ENCODE measurements at regions not wholly inside any gene's neighbourhood (a gene's known extent, or its start where the extent isn't known, plus 50 kb on each side); places are given as distances from the start of the nearest gene placed in this dataset.

- intact Hi-C loops (cut with micrococcal nuclease): no loop called here
- 0% methylated on average over 5 of the region's 5 CpGs for WGBS (ENCODE audit: insufficient coverage, low coverage, missing lambda C conversion rate)
- Histone ChIP-seq H3K27ac (ENCODE audit: extremely low read depth, low read depth, low read length) (no peak overlapping the region), H2AFZ (ENCODE audit: low read depth, low read length) (no peak overlapping the region), H3K9ac (ENCODE audit: insufficient read depth in 1 of 2, low read depth in 2 of 2, low read length in 2 of 2) (no peak overlapping the region), H3K4me3 (no peak overlapping the region), H3K79me2 (ENCODE audit: control insufficient read depth, insufficient read depth, low read length) (no peaks in the 10 kb centered on the region), H3K9me3 (replicated peaks; ENCODE audit: control insufficient read depth, insufficient read depth, low read depth, low read length) (no peaks in the 10 kb centered on the region), H3K36me3 (ENCODE audit: control insufficient read depth, insufficient read depth, low read length) (no peaks in the 10 kb centered on the region), H3K4me1 (replicated peaks in 1 of 2; ENCODE audit: control insufficient read depth in 2 of 2, insufficient read depth in 2 of 2, low read length in 2 of 2) (no peaks in the 10 kb centered on the region), H3K4me2 (ENCODE audit: insufficient read depth, low read length) (no peak overlapping the region), H3K9me1 (ENCODE audit: control insufficient read depth, insufficient read depth, low read length) (no peaks in the 10 kb centered on the region), H4K20me1 (replicated peaks; ENCODE audit: control insufficient read depth, insufficient read depth, low read length) (no peaks in the 10 kb centered on the region), H3K27me3 (ENCODE audit: control insufficient read depth in 2 of 2, insufficient read depth in 2 of 2, low read length in 2 of 2) (no peaks in the 10 kb centered on the region)
- ChIA-PET POLR2A (interaction anchor here (0.6 kb wide), 1 partner anchor 1439 kb away, joined by 3 read pairs; no protein-coding TSS in a partner anchor), CTCF (ENCODE audit: low intra/inter-chr PET ratio) (no interaction called here)
- no peak for TF ChIP-seq TCF7L2 (IDR thresholded peaks at IDR 0.05; ENCODE audit: low read depth, low read length)
- no peak for TF ChIP-seq ZSCAN32 (CRISPR knock-in tag; IDR thresholded peaks at IDR 0.05)
- no peak for TF ChIP-seq PRMT5 (CRISPR knock-in tag; IDR thresholded peaks at IDR 0.05)
- ATAC-seq: no peak
- no TSS peak for BruUV-seq (replicated peaks)
- DNase-seq (ENCODE audit: extremely low read depth in 1 of 4, low spot score in 3 of 4): no peak
- in situ Hi-C loops (cut with MboI): no loop called here
- no peak for FAIRE-seq
These were observed 286.3 kb upstream of the LYPLAL1 start for GRCh38 chr1:218887141-218887925.

DNA sequence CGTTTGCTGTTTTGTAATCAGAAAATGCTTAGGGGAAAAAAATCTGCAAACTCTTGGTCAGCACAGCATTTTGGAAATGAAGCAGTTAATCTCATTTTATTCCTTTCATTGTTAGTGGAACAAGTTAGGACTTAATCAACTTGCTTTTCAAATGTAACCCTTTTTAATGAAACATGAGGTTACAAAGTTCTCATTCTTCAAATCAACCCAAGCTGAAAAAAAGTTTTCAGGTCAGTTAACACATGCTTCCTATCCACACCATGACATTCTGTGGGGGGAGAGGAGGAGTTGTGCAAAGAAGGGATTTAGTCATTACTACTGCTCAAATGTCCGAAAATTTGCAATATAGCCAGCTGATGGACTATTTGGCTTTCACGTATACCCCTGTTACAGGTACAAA lies 283.2 kb upstream of the LYPLAL1 start:
- H4K20me1 ChIP-seq (replicated peaks; ENCODE audit: control insufficient read depth, insufficient read depth, low read length): no peaks in the 10 kb centered on the region
- intact Hi-C loops (cut with micrococcal nuclease): no loop called here
- no peaks in the 10 kb centered on the region for H3K9me1 ChIP-seq (ENCODE audit: control insufficient read depth, insufficient read depth, low read length)
- no TSS peak for BruUV-seq (replicated peaks)
- H3K4me1 ChIP-seq (replicated peaks in 1 of 2; ENCODE audit: control insufficient read depth in 2 of 2, insufficient read depth in 2 of 2, low read length in 2 of 2): no peaks in the 10 kb centered on the region
- no peak overlapping the region for H3K4me2 ChIP-seq (ENCODE audit: insufficient read depth, low read length)
- in situ Hi-C loops (cut with MboI): no loop called here
- DNase-seq (ENCODE audit: extremely low read depth in 1 of 4, low spot score in 3 of 4): no peak
- ChIA-PET CTCF (ENCODE audit: low intra/inter-chr PET ratio) (no interaction called here), POLR2A (no interaction called here)
- 0% methylated on average over 3 of the region's 3 CpGs for WGBS (ENCODE audit: insufficient coverage, low coverage, missing lambda C conversion rate)
- H2AFZ ChIP-seq (ENCODE audit: low read depth, low read length): no peak overlapping the region
- H3K9me3 ChIP-seq (replicated peaks; ENCODE audit: control insufficient read depth, insufficient read depth, low read depth, low read length): no peaks in the 10 kb centered on the region
- H3K4me3 ChIP-seq: no peak overlapping the region
- FAIRE-seq: no peak
- no peak for ATAC-seq
- H3K79me2 ChIP-seq (ENCODE audit: control insufficient read depth, insufficient read depth, low read length): no peaks in the 10 kb centered on the region
- H3K36me3 ChIP-seq (ENCODE audit: control insufficient read depth, insufficient read depth, low read length): no peaks in the 10 kb centered on the region
- H3K27me3 ChIP-seq (ENCODE audit: control insufficient read depth in 2 of 2, insufficient read depth in 2 of 2, low read length in 2 of 2): no peaks in the 10 kb centered on the region
- no peak overlapping the region for H3K27ac ChIP-seq (ENCODE audit: extremely low read depth, low read depth, low read length)
- H3K9ac ChIP-seq (ENCODE audit: insufficient read depth in 1 of 2, low read depth in 2 of 2, low read length in 2 of 2): no peak overlapping the region
- TF ChIP-seq, protein P1, sequence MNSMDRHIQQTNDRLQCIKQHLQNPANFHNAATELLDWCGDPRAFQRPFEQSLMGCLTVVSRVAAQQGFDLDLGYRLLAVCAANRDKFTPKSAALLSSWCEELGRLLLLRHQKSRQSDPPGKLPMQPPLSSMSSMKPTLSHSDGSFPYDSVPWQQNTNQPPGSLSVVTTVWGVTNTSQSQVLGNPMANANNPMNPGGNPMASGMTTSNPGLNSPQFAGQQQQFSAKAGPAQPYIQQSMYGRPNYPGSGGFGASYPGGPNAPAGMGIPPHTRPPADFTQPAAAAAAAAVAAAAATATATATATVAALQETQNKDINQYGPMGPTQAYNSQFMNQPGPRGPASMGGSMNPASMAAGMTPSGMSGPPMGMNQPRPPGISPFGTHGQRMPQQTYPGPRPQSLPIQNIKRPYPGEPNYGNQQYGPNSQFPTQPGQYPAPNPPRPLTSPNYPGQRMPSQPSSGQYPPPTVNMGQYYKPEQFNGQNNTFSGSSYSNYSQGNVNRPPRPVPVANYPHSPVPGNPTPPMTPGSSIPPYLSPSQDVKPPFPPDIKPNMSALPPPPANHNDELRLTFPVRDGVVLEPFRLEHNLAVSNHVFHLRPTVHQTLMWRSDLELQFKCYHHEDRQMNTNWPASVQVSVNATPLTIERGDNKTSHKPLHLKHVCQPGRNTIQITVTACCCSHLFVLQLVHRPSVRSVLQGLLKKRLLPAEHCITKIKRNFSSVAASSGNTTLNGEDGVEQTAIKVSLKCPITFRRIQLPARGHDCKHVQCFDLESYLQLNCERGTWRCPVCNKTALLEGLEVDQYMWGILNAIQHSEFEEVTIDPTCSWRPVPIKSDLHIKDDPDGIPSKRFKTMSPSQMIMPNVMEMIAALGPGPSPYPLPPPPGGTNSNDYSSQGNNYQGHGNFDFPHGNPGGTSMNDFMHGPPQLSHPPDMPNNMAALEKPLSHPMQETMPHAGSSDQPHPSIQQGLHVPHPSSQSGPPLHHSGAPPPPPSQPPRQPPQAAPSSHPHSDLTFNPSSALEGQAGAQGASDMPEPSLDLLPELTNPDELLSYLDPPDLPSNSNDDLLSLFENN (IDR thresholded peaks at IDR 0.05; ENCODE audit: low read depth in 2 of 2, low read length in 2 of 2): no peak
- TF ChIP-seq CHD4 (IDR thresholded peaks at IDR 0.05; ENCODE audit: insufficient read depth, insufficient replicate concordance, low read depth, low read length, poor library complexity, severe bottlenecking) (no peak), HDAC2 (IDR thresholded peaks at IDR 0.05) (no peak)
- TF ChIP-seq, protein P2, sequence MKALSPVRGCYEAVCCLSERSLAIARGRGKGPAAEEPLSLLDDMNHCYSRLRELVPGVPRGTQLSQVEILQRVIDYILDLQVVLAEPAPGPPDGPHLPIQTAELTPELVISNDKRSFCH (CRISPR knock-in tag; IDR thresholded peaks at IDR 0.05): no peak
- TF ChIP-seq, protein P2 (tag; IDR thresholded peaks at IDR 0.05): no peak
